ENCODE measurements at regions not wholly inside any gene's neighbourhood (a gene's known extent, or its start where the extent isn't known, plus 50 kb on each side); places are given as distances from the start of the nearest gene placed in this dataset.

DNA sequence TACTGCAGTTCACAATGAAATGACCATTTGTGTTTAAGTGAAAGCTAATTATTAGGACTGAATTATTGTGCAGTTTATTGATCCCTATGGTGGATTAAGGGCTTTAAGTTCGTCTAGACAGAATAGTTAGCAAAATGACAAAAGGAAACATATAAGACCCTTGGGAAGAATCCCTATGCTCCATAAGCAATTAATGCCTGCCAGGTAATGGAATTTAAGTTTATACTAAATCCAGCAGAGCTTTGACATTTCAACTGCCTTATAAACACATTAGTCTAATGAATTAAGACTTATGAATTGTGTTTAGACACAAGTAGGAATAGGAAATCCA is 640.0 kb upstream of the ARRDC3 start:
- no peaks in the 10 kb centered on the region for H3K9me3 ChIP-seq (ENCODE audit: low read length)
- POLR2A ChIA-PET: no interaction called here

DNA sequence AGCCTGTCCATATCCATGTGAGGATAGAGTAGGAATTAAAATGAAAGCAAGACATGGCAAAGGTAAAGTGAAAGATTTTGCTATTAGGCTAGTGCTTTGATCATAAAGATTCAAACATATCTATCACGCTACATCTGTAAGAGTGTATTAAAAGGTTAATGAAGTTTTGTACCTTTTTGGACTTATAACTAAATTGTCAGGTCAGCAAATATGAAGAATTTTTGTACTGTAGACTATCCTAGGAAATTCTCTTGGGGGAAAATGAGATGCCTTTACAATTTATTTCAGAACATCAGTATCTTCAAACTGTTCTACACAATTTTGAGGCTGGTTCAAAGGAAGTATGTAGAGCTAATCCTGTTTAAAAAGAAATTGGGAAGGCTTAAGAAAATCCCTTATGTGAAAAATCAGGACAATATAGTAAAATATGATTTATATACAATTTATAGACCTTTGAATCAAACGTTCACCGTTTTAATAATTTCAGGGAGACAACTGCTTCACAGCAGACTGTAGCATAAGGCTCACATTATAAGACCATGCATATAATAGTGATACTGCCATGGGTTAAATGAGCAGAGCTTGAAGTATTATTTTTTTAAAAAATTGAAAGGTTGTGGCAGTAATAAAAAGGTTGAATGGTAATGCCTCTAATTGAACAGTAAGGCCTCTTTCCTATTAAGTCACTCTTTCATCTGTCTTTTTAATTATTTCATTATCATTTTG is 639.5 kb upstream of the ARRDC3 start:
- no peak for DNase-seq (ENCODE audit: low spot score)
- H3K4me1 ChIP-seq (ENCODE audit: insufficient read depth, low read length, poor library complexity, severe bottlenecking): no peaks in the 10 kb centered on the region
- no peaks in the 10 kb centered on the region for H3K9me3 ChIP-seq (ENCODE audit: low read length)
- ChIA-PET POLR2A (no interaction called here), CTCF (ENCODE audit: unreplicated experiment) (no interaction called here)
- no peaks in the 10 kb centered on the region for H3K79me2 ChIP-seq (ENCODE audit: insufficient read depth, low read depth, low read length)
- TF ChIP-seq, protein P1, sequence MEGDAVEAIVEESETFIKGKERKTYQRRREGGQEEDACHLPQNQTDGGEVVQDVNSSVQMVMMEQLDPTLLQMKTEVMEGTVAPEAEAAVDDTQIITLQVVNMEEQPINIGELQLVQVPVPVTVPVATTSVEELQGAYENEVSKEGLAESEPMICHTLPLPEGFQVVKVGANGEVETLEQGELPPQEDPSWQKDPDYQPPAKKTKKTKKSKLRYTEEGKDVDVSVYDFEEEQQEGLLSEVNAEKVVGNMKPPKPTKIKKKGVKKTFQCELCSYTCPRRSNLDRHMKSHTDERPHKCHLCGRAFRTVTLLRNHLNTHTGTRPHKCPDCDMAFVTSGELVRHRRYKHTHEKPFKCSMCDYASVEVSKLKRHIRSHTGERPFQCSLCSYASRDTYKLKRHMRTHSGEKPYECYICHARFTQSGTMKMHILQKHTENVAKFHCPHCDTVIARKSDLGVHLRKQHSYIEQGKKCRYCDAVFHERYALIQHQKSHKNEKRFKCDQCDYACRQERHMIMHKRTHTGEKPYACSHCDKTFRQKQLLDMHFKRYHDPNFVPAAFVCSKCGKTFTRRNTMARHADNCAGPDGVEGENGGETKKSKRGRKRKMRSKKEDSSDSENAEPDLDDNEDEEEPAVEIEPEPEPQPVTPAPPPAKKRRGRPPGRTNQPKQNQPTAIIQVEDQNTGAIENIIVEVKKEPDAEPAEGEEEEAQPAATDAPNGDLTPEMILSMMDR (conservative IDR thresholded peaks at IDR 0.05; ENCODE audit: low read length): no peak
- TF ChIP-seq EZH2phosphoT487 (IDR thresholded peaks at IDR 0.05; ENCODE audit: borderline replicate concordance, low read depth, low read length): no peak
- H4K20me1 ChIP-seq (ENCODE audit: insufficient read depth, low read length): no peaks in the 10 kb centered on the region
- H3K27ac ChIP-seq (ENCODE audit: low read depth, low read length, poor library complexity, severe bottlenecking): no peak overlapping the region
- no TSS peak for BruUV-seq (replicated peaks)
- no peaks in the 10 kb centered on the region for H3K9me2 ChIP-seq (ENCODE audit: insufficient read depth, low read length)
- no peak overlapping the region for H3K4me2 ChIP-seq (ENCODE audit: low read length)
- no peak overlapping the region for H3K4me3 ChIP-seq (ENCODE audit: low read depth, low read length, poor library complexity, severe bottlenecking)
- no peaks in the 10 kb centered on the region for H3K36me3 ChIP-seq (ENCODE audit: insufficient read depth, low read length)
- no peak overlapping the region for H2AFZ ChIP-seq (ENCODE audit: low read length)
- intact Hi-C loops (cut with micrococcal nuclease; ENCODE audit: unreplicated experiment): no loop called here

More for the DNA sequence above, 640.0 kb upstream of the ARRDC3 start:
- BruUV-seq (replicated peaks): no TSS peak
- H3K36me3 ChIP-seq (ENCODE audit: insufficient read depth, low read length): no peaks in the 10 kb centered on the region
- DNase-seq (ENCODE audit: low spot score): no peak
- H3K9me2 ChIP-seq (ENCODE audit: insufficient read depth, low read length): no peaks in the 10 kb centered on the region
- TF ChIP-seq, protein P1 (conservative IDR thresholded peaks at IDR 0.05; ENCODE audit: low read length): no peak
- no peak for TF ChIP-seq EZH2phosphoT487 (IDR thresholded peaks at IDR 0.05; ENCODE audit: borderline replicate concordance, low read depth, low read length)
- H3K4me1 ChIP-seq (ENCODE audit: insufficient read depth, low read length, poor library complexity, severe bottlenecking): no peaks in the 10 kb centered on the region
- no peaks in the 10 kb centered on the region for H4K20me1 ChIP-seq (ENCODE audit: insufficient read depth, low read length)
- intact Hi-C loops (cut with micrococcal nuclease; ENCODE audit: unreplicated experiment): no loop called here
- H2AFZ ChIP-seq (ENCODE audit: low read length): no peak overlapping the region
- no peaks in the 10 kb centered on the region for H3K79me2 ChIP-seq (ENCODE audit: insufficient read depth, low read depth, low read length)
- no peak overlapping the region for H3K4me2 ChIP-seq (ENCODE audit: low read length)
- no peak overlapping the region for H3K4me3 ChIP-seq (ENCODE audit: low read depth, low read length, poor library complexity, severe bottlenecking)
- CTCF ChIA-PET (ENCODE audit: unreplicated experiment): no interaction called here
- H3K27ac ChIP-seq (ENCODE audit: low read depth, low read length, poor library complexity, severe bottlenecking): no peak overlapping the region

DNA sequence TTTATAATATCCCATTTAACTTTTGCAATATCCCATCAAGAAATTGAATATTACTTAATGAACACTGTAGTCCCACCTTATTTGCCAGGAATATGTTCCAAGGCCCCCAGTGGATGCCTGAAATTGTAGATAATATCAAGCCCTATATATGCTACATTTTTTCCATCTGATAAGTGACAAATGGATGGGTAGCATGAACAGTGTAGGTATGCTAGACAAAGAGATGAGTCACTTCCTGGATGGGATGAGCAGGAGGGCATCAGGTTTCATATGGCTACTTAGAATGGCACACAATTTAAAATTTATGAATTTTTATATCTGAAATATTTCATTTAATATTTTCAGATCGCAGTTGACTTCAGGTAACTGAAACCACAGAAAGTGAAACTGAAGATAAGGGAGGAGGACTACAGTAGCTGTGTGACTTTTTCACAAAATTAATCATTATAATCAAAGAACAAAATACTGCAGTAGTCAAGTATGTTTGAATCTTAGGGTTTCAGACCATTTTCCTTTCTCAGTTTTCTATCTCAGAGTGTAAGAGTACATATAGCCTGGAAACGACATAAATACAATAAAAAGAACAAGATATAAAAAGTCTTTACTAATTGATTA is 636.4 kb upstream of the ARRDC3 start:
- POLR2A ChIA-PET: no interaction called here
- no TSS peak for BruUV-seq (replicated peaks)
- H3K4me2 ChIP-seq (ENCODE audit: low read length): no peak overlapping the region

More for the DNA sequence above, 636.4 kb upstream of the ARRDC3 start:
- Histone ChIP-seq H3K27ac (ENCODE audit: low read depth, low read length, poor library complexity, severe bottlenecking) (no peak overlapping the region), H3K4me1 (ENCODE audit: insufficient read depth, low read length, poor library complexity, severe bottlenecking) (no peaks in the 10 kb centered on the region), H3K4me3 (ENCODE audit: low read depth, low read length, poor library complexity, severe bottlenecking) (no peak overlapping the region), H3K9me2 (ENCODE audit: insufficient read depth, low read length) (no peaks in the 10 kb centered on the region), H3K36me3 (ENCODE audit: insufficient read depth, low read length) (no peaks in the 10 kb centered on the region), H4K20me1 (ENCODE audit: insufficient read depth, low read length) (no peaks in the 10 kb centered on the region), H3K9me3 (ENCODE audit: low read length) (no peaks in the 10 kb centered on the region), H3K79me2 (ENCODE audit: insufficient read depth, low read depth, low read length) (no peaks in the 10 kb centered on the region), H2AFZ (ENCODE audit: low read length) (no peak overlapping the region)
- CTCF ChIA-PET (ENCODE audit: unreplicated experiment): no interaction called here
- intact Hi-C loops (cut with micrococcal nuclease; ENCODE audit: unreplicated experiment): no loop called here
- no peak for DNase-seq (ENCODE audit: low spot score)
- TF ChIP-seq, protein P1 (conservative IDR thresholded peaks at IDR 0.05; ENCODE audit: low read length): no peak
- no peak for TF ChIP-seq EZH2phosphoT487 (IDR thresholded peaks at IDR 0.05; ENCODE audit: borderline replicate concordance, low read depth, low read length)

Data from OCI-LY7 (cell line).